GM18909 (cell line): ENCODE measurements at regions not wholly inside any gene's neighbourhood (a gene's known extent, or its start where the extent isn't known, plus 50 kb on each side); places are given as distances from the start of the nearest gene placed in this dataset.
"Not testable (repeated sequence)": the region's sequence is repeated elsewhere in the genome, so short reads cannot be mapped to it uniquely, and the experiment has no call there.

Experiments used
- ATAC-seq: cut with Tn5 transposase; IDR thresholded peaks from one replicate; pipeline ENCODE4 v1.9.1; 2021; ENCODE audit warnings: mild to moderate bottlenecking; ENCODE audit not compliant: unreplicated experiment, poor library complexity

DNA sequence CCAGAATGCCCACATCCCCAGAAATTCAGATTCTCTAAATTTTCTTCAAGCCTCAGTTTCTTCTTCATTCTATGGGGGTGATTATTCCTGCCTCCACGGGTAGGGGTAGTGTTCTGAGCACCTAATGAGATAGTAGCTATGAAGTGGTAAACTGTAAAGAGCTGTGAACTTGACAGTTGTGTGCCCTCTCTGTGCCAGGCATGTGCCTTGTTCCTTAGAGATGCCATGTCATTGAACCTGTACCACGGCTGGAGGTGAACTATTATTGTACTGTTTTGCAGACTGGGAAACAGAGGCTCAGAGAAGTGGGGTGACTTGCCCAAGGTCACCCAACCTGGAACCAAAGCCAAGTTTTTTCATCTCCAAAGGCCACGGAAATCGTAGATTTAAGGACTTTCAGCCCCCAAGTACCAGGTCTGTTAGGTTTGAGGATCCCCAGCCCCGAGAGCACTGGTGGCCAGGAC lies 67.7 kb upstream of the SIRPA start:
- no peak for ATAC-seq

- ATAC-seq: no peak
These were observed 69.2 kb upstream of the SIRPA start for GRCh38 chr20:1825938-1826445.

DNA sequence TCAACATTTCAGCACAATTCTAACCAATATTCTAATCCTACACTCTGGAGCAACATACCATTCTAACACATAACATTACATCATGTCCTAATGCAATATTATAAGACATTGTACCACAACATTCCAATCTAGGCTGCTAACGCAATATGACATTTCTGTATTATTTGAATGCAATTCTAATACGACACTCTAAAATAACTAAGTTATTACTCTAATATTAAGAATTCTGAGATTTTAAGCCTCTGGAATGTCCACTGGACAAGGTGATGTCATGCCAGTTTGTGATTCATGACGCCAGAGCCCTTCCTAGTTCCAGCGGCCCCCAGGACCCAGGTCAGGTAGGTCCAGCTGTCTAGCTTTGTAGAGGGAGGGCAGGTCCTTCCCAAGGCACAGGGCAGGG lies 69.7 kb upstream of the SIRPA start:
- ATAC-seq: no peak

- ATAC-seq: no peak
These were observed 70.4 kb upstream of the SIRPA start for GRCh38 chr20:1824834-1825233.

GRCh38 chr20:1824181-1824580 lies 71.0 kb upstream of the SIRPA start:
- no peak for ATAC-seq

DNA sequence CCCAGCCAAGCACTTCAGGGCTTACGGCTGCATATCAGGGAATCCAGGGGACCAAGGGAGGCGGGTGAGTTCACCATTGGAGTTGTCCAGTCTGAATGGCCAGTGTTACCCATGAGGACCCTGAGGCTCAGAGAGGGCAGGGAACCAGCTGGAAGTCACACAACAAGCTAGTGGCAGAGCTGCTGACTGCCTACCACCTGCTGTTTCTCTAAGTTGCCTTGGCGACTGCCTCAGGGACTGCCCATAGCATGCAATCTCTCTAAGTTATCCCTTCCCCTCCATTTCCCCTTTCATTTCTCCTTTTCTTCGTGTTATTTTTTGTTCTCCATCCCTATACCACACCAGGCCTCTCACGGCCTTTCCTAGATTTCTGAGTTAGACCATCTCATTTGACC lies 71.8 kb upstream of the SIRPA start:
- ATAC-seq: no peak

DNA sequence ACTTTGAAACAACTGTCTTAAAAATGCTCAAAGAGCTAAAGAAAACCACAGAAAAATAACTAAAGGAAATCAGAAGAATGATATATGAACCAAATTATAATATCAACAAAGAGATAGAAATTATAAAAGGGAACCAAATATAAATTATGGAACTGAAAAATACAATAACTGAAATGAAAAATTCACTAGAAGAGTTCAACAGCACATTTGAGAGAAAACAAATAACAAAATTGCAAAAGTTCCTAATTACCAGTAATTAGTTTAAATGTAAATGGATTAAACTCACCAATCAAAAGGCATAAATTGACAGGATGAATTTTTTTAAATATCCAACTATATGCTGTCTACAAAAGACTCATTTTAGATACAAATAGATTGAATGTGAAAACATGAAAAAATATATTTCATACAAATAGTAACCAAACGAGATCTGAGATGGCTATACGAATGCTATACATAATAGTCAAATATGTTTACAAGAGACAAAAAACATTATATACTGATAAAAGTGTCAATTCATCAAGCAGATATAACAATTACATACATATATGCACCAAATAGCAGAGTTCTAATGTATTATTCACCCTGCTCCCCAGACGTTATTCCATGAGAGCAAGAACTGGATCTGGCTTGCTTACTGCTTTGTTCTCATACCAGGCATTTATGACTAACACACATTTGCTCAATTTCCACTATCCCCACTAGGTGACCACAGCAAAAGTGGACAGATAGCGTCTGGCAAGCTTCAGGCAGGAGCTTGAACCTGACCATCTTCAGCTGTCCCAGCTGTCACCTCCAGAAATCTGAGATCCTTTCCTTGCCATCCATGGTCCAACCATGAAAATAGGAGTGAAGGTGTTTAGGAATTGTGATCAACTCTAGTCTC lies 72.4 kb upstream of the SIRPA start:
- ATAC-seq: no peak

DNA sequence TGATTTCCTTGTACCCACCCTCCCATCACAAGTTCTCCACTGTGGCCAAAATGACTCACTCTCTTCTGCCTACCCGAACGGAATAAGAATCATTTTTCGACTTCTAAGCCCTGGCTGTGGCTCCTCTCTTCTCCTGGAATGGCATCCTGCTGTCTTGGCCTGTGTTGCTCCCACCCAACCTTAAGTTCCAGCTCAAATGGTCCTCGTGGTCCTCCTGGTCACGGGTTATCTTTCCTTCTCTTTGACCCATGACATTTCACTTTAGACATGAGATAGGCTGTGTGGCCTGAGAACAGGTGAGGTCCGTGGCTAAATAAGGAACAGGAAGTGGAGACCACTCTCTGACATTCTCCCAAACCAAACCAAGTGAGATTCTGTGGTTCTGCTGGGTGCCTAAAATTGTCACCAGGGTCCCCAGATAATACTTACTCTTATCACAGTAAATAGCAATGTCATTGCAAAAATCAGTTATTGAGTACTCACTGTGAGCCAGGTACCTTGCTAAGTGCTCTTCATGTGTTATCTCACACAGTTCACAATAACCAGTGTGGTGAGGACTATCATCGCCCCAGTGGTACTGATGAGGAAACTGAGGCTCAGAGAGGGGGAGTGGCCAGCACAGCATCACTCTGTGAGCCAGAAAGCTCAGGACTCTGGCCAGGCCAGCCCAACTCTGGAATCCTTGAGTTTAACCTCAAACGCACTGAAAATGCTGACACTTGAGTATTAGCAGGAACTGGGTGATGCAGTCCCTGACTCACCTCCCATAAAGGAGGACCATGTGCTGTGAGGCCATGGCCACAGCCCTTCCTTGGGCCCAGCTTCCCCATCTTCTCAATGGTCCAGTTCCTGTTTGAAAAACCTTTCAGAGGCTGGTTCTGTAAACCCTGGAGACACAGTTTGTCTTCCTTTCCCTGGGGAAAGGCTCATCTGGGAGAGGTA lies 74.8 kb upstream of the SIRPA start:
- no peak for ATAC-seq

DNA sequence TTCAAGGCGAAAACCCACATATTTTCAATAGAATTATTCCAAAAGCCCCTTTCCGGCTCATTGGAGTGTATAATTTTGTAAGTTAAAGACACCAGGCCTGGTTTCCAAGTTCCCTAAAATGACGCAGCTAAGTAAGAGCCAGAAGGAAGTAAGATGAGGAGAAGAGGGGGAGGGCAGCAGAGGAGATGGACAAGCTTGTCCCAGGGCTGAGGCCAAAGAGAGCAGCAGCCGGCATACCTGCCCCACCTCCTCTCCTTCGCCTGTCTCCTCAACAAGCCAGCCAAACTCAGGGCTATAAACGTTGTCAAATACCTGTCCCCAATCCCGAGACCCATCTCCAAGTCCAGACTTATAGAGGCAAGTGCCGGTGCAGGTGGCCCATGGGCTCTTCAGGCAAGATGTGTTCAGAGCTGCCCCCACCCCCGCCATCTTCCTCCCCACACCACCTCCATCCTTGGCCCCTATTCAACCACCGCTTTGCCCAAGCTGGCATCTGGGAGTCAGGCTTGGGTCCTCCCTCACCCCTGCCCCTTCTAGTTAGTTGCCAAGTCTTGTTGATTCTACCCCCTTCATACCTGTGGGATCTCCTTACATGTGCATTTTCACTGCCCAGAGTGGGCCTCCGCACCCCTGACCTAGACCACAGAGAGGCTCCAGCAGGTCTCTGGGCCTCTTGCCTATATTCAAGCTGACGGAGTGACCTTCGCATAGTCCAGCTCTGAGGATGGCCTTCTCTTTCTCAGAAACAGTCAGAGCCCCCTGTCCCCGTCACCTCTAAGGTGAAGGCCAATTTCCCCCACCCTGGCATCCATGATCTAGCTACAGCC lies 75.7 kb upstream of the SIRPA start:
- ATAC-seq: no peak

DNA sequence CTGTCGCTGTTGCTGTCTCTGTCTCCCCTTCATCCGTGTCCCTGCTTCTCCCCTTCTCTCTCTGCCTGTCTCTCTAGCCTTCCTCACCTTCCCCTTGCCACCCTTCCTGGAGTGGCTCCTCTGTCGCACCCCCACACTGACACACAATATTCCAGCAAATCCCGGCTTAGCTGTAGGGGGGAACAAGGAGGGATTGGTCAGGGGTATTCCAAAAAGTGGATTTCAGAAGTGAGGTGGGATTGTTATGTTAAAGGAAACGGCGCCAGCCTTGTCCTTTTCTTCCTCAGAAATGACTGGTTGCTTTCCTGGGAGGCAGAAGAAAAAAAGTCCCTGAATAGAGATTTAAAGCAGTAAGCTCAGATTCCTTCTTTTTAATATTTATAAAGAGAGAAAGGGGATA lies 76.3 kb upstream of the SIRPA start:
- ATAC-seq: no peak

DNA sequence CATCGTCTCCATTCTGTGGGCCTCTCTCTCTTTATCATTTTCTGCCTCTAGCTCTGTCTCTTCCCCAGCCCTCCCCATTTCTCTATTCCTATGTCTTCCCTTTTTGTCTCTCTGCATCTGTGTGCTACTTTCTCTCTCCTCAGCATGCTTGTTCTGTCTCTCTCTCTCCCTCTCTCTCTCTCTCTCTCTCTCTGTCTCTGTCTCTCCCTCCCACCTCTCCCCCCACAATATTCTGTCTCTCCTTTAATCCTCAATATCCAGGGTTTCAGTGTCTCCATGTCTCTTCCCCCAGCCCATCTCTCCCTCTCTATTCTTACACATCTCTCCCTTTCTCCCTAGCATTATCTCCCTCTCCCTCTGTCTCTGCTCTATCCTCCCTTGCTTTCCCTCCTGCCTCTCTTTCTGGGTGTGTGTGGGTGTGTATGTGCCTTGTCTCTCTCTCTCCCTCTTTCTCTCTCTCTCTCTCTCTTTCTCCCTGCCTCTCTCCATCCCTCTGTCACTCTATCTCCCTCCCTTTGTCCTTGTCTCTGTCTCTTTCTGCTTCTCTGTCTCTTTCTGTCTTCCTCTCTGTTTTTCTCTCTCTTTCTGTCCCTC lies 76.9 kb upstream of the SIRPA start:
- ATAC-seq: no peak

GRCh38 chr20:1817577-1818211 lies 77.5 kb upstream of the SIRPA start:
- no peak for ATAC-seq

DNA sequence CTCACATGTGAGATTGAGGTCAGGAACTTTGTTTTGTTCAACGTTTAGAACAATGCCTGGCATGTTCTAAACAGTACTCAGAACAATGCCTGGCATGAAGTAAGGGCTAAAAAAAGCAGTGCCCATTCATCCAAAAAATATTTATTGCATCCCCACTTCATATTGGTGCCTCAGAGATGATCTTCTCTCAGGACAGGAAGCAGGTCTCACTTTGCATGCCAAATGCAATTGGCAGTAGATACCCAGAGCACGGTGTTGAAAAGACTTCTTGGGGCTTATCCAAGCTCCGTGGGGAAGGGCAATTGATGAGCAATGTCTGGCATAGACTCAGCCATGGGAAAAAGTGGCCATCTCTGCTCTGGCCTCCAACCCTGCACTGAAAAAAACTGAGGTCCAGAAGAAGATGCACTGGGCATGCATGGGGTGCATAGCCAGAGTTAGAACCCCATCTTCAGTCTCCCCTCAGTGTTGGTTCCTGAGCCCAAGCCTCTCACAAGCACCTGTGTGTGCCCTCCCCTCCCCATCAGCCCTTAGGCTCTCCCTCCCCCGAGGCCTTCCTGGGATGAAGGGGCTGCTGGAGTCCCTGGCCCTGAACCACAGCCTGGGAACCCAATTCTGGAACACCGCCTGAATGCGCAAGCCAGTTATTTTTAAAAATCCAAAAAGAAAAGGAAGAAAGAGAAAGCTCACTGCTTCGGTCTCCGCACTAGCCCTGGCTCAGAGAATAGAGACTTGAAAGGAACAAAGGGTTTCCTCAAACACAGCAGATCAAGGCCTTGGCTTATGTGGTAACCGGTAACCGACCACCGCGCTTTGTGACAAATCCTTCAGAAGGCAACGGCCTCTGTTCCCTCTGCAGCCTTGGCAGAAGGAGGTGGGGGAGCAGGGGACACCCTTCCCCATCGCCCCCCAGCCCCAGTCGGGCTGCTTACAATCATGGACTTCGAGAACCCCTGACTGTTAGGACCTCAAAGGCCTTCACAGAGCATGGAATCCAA lies 78.5 kb upstream of the SIRPA start:
- ATAC-seq: no peak

DNA sequence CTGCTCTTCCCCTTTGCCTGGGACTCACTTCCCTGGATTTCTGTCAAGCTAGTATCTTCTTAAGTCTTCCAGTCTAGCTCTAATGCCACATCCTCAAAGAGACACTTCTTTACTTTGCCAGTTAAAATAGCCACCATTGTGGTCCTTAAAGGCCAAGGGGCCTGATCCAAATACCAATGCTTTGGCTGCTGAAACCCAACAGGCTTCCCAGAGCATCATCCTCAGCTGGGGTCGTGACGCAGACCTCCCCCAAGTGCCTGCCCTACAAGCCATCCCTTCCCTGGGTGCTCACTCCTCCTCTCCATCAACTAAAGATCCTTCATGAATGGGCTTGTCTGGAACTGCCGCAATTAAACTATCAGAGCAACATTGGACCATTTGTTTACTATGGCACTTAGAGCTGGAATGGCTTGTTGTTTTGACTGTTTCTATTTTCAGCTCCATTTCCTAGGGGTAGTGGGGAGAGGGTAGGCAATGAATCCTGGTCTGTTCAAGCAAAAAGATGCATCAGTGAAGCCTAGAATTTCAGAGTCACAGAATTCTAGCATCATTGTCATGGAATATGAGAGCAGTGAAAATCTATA lies 79.6 kb upstream of the SIRPA start:
- ATAC-seq: no peak

DNA sequence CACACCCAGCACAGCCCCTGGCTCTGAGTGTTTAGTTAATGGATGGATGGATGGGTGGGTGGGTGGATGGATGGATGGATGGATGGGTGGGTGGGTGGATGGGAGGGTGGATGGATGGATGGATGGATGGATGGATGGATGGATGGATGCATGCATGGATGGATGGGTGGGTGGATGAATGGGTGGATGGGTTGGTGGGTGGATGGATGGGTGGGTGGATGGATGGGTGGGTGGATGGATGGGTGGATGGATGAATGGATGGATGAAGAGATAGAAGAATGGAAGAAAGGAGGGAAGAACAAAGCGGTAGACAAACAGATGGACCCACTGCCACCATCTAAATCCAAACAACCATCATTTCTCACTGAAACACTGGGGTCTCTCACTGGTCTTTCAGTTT lies 80.3 kb upstream of the SIRPA start:
- not testable (repeated sequence) for ATAC-seq

DNA sequence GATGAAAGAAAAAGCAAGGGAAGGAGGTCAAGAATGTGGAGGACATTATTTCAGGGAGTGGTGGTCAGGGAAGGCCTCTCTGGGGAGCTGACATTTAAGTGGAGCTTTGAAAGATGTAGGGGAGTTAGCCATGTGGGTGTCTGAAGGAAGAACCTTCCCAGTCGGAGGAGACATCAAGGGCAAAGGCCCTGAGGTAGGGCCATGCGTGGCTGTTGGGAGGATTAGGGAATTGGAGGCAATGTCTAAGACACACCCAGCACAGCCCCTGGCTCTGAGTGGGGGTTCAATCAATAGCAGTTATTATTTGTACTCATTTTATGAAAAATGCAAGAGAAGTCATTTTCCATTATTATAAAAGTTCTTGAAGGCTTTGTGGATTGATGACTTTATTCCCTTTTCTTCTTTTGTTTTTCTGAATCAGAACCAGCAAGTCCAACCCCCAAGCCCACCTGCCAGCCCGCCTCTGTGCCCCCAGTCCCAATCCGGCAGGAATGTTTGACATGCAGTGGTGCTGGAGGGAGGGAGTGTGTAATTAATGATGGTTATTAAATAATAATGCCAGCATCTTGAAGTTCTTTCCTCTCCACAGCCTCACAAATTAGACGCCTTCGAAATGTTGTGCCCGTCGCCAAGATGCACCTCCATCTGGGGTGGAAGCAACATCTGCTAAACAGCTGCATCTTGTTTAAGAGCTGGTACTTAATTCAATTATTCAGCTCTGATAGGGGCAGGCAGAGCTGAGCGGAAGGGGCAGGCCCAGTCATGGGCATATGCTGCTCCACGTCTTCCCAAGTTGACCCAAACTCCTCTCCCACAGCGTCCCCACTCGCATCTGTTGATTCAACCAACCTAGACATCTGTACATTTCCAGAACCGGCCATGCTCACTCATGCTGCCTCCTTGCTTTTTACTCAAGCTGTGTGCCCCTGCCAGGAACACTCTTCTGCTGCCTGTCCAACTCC lies 81.3 kb upstream of the SIRPA start:
- no peak for ATAC-seq

DNA sequence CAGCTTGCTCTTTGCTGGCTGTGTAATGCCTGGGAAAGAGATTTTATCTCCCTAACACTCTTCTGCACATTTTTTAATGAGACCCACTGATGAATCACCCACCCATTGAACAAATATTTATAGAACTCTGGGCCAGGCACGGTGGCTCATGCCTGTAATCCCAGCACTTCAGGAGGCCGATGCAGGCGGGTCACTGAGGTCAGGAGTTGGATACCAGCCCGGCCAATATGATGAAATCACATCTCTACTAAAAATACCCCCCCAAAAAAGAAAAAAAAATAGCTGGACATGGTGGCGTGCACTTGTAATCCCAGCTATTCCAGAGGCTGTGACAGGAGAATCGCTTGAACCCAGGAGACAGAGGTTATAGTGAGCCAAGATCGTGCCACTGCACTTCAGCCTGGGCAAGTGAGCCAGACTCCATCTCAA lies 82.1 kb upstream of the SIRPA start:
- ATAC-seq: no peak
